Left kidney (tissue), 1 donor: ENCODE measurements at regions not wholly inside any gene's neighbourhood (a gene's known extent, or its start where the extent isn't known, plus 50 kb on each side); places are given as distances from the start of the nearest gene placed in this dataset.

Source experiments
- DNase-seq: peaks from one replicate; pipeline ENCODE4 v3.0.0-alpha.2; 2013

DNA sequence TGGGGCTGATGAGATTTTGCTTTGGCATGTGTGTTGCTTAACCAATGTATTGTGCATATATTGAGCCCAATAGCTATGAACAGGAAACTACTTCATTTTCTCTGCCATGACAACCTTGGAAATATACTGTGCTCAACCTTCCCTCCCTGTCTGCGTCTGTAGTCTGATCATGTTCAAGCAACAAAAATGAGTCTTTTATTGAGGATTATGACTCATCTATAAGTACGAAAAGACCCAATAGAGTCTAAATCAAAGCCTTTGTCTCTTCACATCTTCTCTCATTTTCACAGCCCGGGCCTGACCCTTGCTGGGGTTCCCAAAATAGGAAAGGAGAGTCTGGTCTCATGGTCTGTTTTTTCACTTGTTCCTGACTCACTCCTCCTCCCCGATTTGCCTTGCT lies 158.2 kb downstream of the CAND1 start:
- DNase-seq: no peak

DNA sequence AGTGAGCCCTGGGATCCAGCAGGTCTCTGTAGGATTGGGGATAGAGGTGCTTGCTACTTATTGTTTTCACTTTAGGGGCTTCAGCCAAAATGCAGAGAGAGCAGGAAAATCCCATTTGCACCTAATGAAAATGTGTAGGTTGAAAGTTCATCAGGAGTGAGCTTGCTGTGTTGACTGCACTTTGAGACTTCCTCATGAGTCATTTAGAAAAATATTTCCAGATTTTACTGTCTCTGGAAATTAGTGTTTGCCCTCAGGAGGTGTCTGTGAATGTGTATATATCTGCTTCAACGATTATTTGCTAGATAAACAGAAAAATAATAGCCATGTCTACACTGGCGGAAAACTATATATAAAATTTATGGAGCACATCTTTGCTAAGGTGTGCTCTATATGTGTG lies 159.3 kb downstream of the CAND1 start:
- no peak for DNase-seq

- peak; percentile 81 for DNase-seq
Observed at GRCh38 chr12:67430708-67431335, 161.7 kb downstream of the CAND1 start.

- no peak for DNase-seq
Observed at GRCh38 chr12:67431411-67432020, 162.4 kb downstream of the CAND1 start.

DNA sequence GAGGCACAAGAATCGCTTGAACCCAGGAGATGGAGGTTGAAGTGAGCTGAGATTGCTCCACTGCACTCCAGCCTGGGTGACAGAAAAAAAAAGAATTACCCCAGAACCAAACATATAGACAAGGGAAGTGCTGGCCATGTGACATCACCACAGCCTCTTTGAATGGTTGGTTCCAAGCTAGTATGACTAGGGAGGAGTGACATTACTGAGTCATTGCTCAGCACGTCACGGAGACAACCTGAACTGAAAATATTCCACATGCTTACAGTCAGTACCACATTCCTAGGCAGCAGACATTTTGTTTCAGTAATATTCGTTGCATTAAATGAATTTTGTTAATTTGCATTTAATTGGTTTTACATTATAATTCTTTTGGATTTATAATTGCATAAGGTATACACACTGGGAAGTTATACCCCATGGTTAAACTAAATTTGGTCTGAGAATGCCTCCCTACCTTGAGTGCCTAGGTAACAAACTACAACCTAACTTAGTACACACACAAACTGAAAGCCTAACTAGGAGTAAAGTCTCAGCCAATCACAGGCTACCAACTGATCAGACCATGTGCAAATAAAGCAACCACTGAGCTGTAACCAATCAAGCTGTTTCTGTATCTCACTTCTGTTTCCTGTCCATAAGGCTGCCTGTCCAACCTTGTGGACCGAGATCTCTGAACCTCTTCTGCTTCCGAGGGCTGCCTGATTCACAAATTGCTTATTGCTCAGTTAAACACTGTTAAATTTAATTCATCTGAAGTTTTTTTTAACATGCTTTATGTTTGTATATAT lies 164.4 kb downstream of the CAND1 start:
- no peak for DNase-seq

DNA sequence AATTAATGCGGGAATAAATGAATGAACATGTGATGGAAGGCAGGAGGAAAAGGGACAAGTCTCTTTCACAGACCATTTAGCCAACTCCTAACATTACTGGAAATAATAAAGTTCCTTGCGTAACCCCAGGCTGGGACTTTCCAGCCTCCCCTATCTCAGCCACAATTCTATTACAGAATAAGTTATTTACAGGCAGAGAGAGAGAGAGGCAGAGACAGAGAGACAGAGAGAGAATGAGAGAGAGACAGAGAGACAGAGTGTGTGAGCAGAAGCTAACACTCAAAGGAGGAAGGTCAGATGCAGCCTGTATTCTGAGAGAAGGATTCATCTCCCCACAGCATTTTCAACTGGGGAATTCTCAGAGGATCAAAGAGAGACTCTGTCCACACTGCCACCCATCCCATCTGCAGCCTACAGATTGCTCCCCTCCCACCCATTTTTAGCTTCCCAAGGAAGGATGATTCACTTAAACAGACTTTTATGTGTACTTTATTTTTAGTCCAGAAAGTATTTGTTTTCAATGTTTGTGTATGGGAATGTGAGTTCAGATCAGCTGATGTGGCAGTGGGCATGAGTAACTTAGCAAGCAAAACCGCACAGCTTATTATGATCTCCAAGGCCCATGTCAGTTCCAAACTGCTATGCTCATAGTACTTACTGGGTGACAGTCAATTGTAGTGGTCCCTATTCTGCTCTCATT lies 165.7 kb downstream of the CAND1 start:
- no peak for DNase-seq

DNA sequence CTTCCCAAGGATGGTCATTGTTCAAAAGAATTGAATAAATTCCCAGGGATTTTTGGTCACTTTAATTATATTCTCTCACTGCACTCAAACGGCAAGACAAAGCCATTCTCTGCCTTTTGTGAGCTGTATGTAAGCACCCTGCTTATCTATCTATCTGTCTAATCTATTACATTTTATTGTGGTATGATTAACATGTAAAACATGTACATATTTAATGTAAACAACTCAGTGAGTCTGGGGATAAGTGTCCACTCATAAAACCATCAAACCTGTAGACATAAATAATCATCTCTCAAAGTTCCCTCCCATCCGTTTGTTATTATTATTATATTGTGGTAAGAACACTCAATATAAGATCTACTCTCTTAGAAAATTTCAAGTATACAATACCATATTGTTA lies 167.1 kb downstream of the CAND1 start:
- DNase-seq: no peak

- no peak for DNase-seq
Observed at GRCh38 chr12:67437011-67437410, 167.9 kb downstream of the CAND1 start.

- no peak for DNase-seq
Observed at GRCh38 chr12:67439611-67440010, 170.5 kb downstream of the CAND1 start.

DNA sequence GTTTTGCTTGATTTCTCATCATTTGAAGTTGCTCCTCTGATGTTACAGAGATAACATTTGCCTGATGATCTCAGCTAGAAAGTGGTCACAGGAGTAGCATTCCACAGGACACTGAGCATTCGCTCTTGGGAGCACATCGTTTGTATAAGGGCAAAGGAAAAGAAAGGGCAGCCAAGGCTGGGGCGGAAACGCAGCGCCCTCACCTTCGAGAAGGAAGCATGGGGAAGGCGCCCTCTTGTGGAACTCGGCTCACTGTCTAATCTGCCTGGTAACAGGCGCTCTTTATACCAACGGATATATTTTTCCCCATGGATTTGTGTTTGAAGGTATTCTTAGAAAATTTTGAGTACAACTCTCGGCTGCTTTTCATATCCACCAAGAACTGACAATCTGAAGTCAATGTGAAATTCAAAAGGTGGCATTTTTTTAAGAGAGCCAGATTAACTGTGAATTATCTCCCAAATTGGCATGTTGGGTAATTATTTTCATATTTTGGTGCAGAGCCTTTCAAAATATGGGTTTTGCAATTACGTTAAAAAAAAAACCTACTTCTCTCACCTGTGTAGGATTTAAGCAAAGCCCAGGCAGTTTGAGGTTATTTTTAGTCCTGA lies 172.7 kb downstream of the CAND1 start:
- DNase-seq: peak; percentile 82

DNA sequence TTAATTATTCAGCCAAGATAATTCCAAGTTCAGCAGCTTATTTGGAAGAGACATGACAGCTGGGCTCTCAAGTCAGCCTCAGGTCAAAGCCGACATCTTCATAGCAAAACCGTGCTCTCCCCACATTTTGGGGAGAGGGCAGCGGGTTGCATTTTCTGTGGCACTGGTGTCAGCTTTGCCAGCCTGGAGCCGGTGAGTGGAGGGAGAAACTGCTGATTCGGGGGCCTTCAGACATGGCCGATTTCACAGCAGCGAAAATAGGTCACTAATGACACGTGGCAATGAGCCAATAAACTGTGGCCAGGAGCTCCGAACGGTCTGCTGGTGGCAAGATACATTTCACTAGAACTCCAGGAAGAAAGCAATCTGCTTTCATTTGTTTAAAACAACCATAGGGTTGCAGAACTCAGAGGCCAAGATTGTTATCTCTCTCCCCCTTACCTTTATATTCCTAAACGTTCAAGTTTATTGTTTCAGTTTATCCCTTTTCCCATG lies 173.2 kb downstream of the CAND1 start:
- peak; percentile 37 for DNase-seq

DNA sequence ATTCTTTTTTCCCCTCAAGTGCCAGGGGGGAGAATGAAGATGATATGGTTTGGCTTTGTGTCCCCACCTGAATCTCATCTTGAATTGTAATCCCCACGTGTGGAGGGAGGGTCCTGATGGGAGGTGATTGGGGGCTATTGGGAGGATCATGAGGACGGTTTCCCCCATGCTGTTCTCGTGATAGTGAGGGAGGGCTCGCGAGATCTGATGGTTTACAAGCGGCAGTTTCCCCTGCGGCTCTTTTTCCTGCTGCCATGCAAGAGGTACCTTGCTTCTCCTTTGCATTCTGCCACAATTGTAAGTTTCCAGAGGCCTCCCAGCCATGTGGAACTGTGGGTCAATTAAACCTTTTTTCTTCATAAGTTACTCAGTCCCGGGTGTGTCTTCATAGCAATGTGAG lies 173.7 kb downstream of the CAND1 start:
- DNase-seq: no peak

- DNase-seq: no peak
Observed at GRCh38 chr12:67444542-67444941, 175.4 kb downstream of the CAND1 start.

DNA sequence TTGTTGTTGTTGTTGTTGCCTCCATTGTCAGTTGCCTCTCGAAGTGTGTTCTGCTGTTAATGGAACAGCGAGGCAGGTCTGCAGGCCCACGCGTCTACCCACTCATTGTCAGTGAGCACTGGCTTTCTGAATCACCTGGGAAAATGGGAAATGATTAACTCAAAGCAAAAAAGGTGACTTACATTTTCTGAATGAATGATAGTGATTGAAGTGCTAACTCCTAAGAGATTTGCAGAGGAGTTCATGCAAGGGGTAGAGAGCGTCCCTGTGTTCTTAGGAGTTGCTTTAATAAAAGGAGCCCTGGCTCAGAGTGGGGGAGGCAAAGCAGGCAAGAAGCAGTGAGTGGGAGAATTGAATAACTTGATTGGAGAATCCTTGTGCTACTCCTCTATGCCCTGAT lies 177.6 kb downstream of the CAND1 start:
- no peak for DNase-seq

GRCh38 chr12:67447180-67447579 lies 178.0 kb downstream of the CAND1 start:
- no peak for DNase-seq

DNA sequence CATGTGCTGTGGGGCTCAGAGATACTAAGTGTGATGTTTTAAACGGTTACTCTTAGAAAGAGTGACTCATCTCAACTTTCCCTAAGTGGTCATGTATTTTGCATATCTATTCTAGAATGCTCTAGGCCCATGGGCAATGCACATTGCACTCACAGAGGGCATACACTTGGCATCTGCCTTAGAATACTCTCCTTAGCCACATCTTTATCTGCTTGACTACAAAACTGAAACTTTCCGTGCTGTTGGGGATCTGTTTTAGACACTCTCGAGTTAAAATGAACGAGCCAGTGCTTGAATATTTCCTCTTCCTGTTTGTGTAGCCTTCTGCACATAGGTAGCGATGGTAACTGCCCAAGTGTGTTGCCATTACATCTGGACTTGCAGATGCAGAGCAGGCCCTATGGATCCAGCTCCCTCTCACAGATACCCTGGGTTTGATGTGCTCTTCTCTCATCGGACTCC lies 180.5 kb downstream of the CAND1 start:
- DNase-seq: no peak

DNA sequence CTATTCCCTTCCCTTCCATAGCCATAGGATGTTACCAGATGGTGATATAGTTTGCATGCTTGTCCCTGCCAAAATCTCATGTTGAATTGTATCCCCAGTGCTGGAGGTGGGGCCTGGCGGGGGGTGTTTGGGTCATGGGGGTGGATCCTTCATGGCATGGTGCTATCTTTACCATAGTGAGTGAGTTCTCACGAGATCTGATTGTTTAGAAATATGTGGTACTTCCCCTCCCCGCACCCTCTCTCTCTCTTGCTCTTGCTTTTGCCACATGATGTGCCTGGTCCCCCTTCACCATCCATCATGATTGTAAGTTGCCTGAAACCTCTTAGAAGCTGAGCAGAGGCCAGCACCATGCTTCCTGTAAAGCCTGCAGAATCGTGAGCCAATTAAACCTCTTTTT lies 181.3 kb downstream of the CAND1 start:
- no peak for DNase-seq

- no peak for DNase-seq
Observed at GRCh38 chr12:67451206-67451605, 182.0 kb downstream of the CAND1 start.

GRCh38 chr12:67452119-67452805 lies 183.1 kb downstream of the CAND1 start:
- DNase-seq: no peak

DNA sequence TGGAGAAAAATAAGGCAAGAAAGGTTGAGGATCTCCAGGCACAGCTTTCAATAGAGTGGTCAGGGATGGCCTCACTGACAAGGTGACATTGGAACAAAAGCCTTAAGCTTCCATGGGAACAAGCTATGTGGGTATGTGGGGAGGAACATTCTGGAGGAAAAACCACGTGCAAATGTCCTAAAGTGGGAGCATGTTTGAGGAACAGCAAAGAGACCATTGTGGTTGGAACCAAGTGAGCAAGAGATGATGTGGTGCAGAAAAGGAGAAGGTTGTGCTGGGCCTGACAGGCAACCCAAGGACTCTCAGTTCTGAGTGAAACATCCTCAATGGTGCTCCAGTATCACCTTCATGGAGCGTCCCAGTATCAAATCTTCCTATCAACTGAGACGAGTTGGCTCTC lies 184.0 kb downstream of the CAND1 start:
- no peak for DNase-seq

GRCh38 chr12:67455236-67455635 lies 186.1 kb downstream of the CAND1 start:
- no peak for DNase-seq
